IPS-NIHi7 (cell line): ENCODE measurements at regions not wholly inside any gene's neighbourhood (a gene's known extent, or its start where the extent isn't known, plus 50 kb on each side); places are given as distances from the start of the nearest gene placed in this dataset.

ENCODE experiments used
- DNase-seq: peaks from one replicate; pipeline ENCODE4 v3.0.0; 2012; ENCODE audit warnings: mixed read lengths; ENCODE audit errors: extremely low spot score

DNA sequence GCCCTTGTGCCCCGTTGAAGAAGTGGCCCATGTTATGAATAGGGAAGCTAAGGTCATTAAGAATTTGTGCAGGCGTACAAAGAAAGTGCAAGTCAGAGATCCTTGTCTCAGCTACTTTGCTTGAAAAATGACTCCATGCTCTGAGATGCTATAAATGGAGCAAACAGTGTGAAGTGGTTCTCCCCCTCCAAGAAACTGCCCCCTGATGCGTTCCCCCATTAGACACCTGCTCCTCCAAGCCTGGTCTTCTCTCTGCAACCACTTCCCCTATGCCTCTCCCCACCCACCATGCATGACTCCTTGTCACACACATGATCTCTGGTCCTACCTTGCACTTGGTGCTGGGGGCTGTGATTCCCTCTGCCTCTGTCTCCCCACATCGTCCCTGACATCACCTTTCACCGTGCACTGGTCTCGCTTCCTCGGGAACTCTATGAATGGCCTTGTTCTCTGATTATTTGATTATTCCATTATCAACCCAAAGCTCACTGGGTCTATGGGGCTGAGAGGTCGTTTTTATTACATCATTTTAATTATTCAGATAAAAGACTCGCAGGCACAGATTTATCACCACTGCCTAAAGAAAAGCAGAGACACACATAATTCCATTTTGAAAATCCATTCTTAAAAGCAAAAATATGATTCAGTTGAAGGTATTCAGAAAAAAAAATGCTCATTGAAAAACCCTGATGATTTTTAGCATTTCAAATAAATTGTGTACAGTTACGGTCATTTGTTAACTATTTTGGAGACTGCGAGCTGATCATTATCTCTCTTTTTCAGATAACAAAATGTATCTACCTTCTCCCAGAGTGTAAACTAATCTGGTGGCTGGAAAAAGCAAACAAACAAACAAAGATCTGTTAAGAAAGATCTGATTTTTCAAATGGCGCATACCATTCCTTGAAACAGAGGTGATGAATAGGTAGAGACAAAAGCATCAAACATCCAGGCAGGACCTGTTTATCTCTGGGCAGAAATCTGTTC lies 294.9 kb downstream of the SOX11 start:
- DNase-seq, result no peak

DNA sequence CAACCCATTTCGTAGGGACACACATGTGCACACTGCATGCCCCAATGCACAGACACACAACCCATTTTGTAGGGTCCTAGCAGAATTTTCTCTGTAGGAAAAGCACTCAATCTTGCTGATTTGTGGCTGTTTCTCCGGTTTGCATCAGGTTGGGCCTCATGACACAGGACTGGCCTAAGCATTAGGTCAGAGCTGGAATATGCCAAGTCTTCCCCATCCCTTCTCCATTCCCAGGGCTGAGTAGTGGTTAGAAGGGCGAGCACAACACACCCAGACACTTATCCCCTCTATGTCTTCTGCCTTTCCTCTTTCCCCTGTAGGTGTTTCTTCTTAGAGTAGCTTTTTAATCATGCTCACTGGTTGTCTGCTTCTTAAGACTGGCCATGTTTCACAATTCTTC lies 295.9 kb downstream of the SOX11 start:
- DNase-seq, result no peak

DNA sequence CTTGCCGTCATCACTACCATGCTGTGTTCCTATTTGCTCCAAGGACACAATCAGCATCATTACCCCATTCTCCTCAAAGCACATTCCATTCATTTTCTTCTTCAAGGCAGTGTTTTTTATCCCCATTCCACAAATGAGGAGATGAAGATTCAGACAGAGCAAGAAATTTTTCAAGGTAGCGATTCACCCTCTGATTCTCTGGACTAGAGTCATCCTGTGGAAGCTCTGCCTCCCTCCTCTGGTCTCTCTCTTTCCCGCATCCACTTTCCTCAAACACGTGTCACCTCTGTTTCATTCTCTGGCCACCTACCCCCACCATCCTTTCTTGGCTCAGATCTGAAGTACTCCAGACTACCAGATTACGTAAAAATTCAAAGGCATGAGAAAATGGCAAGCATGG lies 297.9 kb downstream of the SOX11 start:
- DNase-seq, result no peak

DNA sequence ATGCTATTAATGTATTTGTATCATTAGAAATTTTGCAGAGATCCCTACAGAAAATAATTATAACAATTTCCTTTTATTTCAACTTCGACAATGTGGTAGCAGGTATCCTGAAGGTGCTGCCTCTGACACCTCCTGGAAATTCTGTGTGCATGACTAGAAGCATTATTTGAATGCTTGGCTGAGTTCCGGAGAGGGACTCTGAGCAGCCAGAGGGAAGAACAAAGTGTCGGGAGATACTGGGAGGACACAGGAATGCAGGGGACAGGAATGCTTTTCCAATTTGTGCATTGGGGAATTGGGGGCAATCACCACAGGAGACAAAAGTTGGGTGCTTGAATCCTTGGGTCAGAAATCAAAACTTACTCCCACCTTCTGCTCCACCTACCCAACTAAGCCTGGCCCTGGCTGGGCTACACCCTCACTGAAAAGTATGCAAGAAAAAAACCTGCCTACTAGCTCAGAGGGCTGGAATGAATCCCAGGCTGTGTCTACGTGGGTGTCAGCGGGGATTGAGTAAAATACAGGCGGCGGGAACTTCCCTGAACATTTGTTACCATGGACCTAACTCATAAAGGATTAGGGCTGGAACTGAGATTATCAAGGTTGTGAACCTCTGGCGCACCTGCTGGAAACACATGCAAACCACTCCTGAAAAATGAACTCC lies 299.3 kb downstream of the SOX11 start:
- DNase-seq, result no peak

DNA sequence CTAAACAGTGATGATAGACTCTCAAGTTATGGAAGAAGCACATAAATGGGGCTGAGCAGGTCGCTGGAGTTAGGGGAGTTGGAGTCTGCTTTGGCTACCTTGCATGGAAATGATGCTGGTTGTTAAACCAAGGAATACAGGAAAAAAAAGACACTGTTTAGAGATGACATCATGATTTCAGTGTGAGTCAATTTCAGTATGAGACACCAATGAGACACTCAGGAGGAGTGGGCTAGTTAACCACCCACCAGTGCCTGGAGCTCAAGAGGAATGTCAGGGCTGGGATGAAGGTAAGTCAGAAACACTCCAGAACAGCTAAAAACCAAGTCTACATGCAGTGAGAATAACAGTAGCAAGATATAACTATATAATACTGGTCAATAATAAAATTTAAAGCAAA lies 303.6 kb downstream of the SOX11 start:
- no peak for DNase-seq

DNA sequence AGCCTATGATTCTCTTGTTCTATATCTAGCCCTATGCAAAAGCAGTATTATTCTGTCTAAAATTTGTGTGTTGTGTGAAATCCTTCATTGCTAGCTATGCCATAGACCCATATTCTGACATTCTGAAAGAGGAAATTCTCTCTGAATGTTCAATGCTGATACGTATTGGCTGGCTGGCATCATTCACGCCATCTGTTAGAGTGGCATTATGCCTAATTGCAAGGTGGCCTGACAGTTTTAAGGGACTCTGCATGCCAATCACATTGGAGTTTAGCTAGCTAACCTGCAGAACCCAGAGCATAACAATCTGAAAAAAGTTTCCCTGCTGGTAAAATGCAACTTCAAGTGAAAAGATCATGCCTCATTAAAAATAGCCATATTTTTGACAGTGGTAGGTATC lies 316.0 kb downstream of the SOX11 start:
- no peak for DNase-seq

DNA sequence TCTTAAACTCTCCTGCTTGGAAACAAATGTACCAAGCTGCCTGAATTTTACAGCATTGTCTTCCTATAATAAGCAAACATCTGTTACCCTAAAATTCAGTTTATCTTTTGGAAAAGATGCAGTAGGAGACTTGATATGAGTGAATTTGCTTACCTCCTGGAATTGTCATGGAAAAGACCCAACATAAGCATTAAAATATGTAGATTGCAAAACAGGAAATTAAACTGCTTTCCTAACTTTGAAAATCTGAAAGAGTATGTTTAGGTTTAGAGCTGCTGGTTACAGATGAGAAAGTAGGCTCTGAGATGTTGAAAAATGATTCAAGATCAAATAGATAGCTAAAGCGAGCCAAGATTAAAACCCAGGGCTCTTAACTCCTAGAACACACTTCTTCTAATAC lies 316.5 kb downstream of the SOX11 start:
- no peak for DNase-seq

DNA sequence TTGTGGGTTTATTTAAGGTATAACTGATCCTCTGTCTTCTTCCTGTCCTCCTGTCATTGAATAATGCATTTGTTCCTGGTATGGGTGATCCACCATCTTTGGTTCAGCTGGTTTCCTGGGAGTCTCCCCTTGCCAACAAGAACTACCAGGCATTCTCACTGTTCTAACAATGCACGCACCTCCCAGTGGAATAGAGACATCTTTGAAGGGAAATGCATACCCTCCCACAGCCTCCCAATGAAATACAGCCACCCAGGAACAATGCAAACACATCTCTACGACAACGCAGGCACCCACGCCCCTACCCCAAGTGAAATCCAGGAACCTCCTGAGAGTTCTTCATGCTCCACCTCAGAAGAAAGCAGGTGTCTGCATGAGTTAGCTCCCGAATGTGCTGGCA lies 318.0 kb downstream of the SOX11 start:
- DNase-seq, result no peak

DNA sequence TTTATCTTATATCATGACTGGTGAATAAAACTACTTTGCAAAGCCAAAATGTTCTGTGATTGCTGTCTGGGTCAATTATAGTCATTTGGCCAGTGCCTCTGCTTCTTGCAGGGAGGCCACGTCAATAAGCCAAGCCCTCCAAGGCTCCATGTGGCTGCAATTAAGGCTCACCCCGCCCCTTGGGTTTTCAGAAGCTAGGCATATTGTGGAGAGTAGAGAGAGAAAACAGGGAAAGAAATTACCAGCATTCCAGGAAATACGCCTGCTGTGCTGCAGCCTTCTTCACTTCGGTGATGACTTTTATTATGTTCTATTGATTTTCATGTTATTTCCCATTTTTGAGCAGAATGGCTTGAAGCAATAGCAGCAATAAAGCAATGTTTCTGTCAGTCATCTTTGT lies 319.7 kb downstream of the SOX11 start:
- no peak for DNase-seq

DNA sequence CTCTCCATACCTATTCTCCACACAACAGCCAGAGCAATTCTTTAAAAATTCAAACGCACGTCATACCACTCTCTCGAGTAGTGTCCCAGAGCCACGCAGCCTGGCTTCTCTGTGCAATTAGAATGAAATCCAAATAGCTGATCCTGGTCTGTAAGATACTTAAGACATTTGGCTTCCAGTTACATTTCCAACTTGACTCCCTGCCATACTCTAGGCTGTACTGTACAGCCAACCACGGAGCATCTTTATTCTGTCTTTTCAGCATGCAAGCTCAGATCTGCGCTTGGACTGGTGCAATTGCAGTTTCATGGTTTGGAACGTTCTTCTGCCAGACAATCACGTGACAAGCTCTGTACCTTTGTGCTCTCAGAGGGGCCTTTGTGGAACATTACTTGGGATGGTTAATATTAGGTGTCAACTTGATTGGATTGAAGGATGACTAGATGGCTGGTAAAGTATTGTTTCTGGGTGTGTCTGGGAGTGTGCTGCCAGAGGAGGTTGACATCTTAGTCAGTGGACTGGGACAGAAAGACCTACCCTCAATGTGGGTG lies 325.6 kb downstream of the SOX11 start:
- no peak for DNase-seq

DNA sequence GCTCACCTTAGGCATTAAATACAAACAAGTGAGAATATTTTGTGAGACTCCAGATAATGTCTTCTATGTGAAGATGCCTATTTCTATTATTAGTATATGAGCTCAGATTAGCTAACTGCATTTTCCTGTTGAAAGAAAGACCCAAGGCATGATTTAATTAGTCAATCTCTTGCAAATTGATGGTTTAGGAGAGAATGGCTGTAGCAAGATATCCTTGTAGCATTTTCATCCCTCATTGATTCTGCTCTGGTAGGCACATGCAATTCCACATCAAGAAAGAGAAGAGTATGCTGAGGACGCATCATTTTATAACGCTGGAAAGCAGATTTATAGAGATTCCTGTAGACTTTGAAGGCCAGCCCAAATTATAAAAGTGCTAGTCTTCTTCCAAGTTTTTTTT lies 332.0 kb downstream of the SOX11 start:
- no peak for DNase-seq

DNA sequence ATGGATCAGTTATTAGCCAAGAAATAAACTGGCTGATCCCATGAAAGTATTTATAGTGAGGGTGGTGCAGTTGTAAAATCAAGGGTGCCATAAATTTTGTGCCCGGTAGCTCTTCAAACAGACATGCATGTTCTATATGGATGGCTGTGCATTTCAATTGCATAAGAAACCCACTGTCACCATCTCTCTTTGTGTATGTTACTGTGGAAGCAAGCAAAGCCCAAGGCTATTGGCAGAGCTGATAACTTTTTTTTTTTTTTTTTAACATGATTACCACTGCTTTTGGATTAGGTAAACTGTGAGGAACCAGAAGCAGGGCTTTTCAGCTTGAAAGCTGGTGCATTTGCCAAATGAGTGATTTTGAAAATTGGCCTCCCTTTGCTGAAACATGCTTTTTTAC lies 332.6 kb downstream of the SOX11 start:
- DNase-seq, result no peak

DNA sequence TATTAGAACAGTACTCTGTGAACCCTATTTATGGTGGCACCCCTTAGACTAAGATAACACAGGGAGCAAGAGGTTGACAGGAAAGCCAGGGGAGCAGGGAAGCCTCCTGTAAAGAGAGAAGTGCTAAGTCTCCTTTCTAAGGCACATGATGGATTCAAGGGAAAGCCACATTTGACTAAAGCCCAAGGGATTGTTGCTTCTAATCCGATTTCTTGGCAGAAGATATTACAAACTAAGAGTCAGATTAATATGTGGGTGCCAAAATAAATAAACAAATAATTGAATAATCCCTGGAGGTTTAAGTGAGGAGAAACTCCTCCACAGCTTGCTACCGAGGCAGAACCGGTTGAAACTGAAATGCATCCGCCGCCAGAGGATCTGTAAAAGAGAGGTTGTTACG lies 333.2 kb downstream of the SOX11 start:
- no peak for DNase-seq

DNA sequence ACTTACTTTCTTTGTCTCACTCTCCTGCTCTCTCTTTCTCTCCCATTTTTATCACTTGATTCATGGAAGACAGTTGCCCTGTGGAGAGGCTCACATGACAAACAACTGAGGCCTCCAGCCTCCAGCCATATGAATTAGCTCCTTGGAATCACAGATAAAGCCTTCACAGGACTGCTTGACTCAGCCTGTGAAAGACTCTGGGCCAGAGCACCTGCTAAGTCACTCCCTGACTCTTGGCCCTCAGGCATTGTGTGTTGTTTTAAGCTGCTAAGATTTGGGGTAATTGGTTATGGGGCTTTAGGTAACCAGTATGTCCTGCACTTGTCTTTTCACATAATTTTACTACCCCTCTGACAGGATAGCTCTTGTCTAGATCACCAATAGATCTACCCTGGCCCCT lies 334.9 kb downstream of the SOX11 start:
- DNase-seq, result no peak

DNA sequence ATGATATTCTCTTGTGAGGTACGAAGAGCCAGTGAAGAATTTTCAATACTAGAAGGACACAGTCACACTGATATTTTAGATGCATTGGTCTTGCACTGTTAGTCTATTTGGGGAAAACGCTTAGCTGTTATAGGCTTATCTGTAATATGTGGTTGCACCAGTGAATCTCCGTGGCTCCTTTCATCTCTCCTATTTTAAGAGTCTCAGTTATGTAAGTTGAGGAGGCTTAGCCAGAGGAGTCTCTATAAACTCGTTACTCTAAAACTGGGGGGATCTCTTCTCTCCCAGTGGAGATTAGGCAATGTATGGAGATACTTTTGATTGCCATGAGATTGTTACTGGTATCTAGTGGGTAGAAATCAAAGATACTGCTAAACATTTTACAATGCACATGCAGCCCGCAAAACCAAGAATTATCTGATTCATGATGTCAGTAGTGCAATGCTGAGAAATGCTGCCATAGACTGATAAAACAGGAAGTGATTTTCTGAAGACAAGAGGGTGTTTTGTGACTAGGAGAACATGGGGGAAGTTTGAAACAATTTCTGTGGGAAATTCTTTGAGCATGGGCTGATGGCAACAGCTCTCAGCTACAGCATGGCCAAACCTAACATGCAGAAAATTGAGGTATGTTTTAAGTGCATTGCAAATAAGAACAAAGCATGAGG lies 339.1 kb downstream of the SOX11 start:
- DNase-seq, result no peak

DNA sequence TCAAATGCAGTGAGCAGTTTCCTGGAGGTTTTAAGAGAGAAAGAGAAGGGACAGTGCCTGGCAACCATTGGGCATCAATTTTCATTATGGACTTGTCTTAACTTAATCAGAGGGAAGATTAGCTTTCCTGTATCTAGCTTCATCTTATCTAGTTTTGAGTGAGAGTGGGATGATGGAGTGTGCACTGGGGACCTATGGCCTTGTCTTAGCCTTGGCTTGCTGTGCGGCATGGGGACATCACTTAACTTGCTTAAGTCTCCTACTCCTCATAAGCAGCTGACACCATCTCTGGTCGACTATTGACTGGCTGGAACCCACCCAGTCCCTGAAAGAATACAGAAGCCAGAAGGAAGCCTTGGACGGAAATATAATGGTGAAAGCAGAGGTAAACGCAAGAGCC lies 344.0 kb downstream of the SOX11 start:
- DNase-seq, result no peak

DNA sequence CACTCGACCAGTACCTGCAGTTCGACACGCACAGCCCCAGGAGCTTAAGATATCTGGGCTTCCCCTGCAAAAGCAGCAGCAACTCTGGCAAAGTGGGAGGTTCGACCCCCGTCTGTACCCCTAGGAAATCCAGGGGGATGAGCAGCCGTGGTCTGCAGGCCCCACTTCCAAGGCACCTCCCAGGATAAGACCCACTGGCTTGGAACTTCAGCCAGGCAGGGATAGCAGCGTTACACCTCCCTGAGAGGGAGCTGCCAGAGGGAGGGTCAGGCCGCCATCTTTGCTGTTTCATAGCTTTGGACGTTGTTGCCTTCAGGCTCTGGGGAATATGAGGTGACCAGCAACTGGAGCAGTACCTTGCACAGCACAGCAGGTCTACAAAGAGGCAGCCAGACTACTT lies 351.1 kb downstream of the SOX11 start:
- DNase-seq, result no peak

DNA sequence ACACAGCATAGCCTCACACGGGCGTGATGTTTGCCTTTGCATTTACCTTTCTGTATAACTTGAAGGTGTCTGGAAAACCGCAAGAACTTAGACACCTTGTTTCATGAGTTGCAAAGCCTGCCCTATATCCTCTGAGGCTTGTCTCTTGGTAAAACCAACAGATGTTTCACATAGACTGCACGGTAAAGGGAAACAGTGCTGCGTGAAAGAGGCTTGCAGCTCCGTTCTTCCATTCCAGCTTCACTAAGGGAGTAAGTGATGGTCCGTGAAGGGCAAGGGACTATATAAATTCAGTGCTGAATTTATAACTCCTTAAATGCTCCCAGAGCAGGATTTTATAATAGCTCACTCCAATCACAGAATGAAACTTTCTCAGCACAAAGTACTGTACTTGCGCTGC lies 360.5 kb downstream of the SOX11 start:
- DNase-seq, result no peak

DNA sequence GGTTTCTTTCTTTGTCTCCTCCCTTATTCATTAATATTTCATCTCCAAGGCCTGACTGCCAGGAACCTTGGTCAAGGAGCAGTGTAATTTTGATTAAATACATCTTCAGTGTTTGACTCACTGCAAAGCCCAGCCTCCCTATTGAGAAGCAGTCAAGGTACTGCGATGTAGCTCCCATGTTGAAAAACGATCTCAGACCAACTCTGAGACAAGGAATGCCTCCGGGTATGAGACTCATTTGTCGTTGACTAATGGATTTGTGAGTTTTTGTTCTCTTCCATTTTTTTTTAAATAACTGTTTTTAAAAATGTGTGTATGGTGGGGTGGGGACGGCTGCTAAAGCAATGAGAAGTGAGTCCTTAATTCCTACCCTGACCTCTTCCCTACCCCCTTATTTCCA lies 361.6 kb downstream of the SOX11 start:
- DNase-seq, result no peak

DNA sequence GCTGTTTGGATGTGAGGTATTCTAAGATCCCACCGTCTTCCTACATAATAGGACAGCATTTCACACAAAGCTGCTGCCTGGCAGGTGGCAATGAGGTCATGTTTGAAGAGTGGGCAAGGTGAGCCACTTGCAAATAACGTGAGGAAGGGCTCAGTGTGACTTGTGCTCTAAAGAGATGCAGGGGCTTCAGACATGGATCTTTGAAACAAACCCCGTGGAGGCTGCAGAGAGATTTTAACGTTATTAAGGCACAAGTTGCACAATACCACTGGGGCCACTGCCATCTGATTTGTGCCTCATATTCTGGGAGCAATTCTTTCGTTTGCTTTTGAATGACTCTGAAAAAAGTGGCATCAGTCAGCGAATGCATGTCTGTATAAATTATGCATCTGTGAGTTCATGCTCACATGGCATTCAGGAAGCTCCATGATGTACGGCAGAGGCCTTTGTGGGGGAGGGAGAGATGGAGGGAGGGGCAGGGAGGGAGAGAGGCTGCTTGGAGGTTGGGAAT lies 362.0 kb downstream of the SOX11 start:
- peak; percentile 14 for DNase-seq

DNA sequence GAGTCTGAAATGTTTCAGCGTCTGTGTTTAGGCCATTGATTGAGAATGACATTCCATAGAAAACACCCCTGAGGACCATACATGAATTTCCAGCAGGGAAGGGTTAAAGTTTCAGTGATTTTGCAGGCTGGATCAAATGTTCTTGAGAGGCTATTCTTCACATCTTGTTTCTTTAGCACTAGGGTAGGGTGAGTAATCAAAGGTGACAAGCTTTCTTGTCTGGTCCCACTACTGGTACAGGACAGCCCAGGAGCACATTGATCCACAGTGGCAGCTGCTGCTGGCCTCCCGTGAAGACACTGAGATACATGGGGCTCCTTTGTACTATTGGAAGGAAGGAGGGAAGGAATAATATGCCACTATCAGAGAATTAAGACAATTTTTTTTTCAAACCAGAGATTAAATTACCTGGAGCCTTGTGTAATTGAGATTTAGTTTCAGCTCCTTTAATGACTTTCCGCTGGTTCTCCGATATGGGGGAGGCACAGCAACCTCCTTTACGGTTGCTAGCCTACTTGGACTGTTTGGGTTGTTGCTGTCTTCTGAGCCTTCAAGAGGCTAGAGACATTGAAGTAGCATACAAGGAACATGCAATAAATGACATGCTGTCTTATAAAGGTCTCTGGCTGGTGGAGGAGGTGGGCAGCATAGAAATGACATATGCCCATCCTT lies 368.9 kb downstream of the SOX11 start:
- DNase-seq, result no peak

DNA sequence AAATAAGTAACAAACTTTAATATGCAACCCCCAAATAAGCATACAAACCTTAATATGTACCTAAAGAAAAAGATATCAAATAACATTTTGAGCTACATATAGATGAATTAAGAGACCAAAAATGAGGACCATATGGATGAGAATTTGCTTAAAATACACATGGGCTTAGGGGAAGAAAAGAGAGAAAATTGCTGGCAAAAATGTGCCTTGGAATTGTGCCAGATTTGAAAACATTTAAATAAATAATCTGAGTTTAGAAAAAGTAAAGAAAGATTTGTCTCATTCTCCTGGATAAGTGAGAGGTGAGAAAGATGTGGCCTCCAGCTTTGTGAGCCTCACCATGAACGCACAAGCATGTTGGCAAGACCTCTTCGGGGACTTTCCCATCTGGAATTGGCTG lies 372.6 kb downstream of the SOX11 start:
- no peak for DNase-seq
